Activated CD4-positive, alpha-beta T cell treated with anti-CD3 and anti-CD28 coated beads, Interleukin-2, amount 10 ng/mL, durations not matched to agents 7 days and 5 days (primary cell): ENCODE measurements at regions not wholly inside any gene's neighbourhood (a gene's known extent, or its start where the extent isn't known, plus 50 kb on each side); places are given as distances from the start of the nearest gene placed in this dataset.

Experiments used
- CTCF ChIA-PET: fragments of 350-600 bp; sonication (Branson Sonifier 250); formaldehyde crosslinking; loops from one replicate; lab custom pipeline; 2021; ENCODE audit warnings: antibody characterized with exemption; lab: Charles Lee
- POLR2A ChIA-PET: fragments of 350-600 bp; sonication (Branson Sonifier 250); formaldehyde crosslinking; loops from one replicate; lab custom pipeline; 2021; ENCODE audit warnings: antibody characterized with exemption; lab: Charles Lee
- DNase-seq: peaks from one replicate; pipeline ENCODE4 v3.0.0-alpha.2; 2020
- H3K27ac Mint-ChIP-seq: one replicate; pipeline ENCODE4 v1.8.0; 2021; ENCODE audit warnings: mild to moderate bottlenecking, moderate library complexity, mixed read lengths
- H3K27me3 Mint-ChIP-seq: one replicate; pipeline ENCODE4 v1.8.0; 2021; ENCODE audit warnings: mixed read lengths
- H3K36me3 Mint-ChIP-seq: one replicate; pipeline ENCODE4 v1.8.0; 2021; ENCODE audit warnings: low read depth, mixed read lengths
- H3K4me1 Mint-ChIP-seq: one replicate; pipeline ENCODE4 v1.8.0; 2021; ENCODE audit warnings: mixed read lengths
- H3K4me3 Mint-ChIP-seq: one replicate; pipeline ENCODE4 v1.8.0; 2021; ENCODE audit warnings: mild to moderate bottlenecking, moderate library complexity, mixed read lengths
- H3K9me3 Mint-ChIP-seq: one replicate; pipeline ENCODE4 v1.8.0; 2021; ENCODE audit warnings: mixed read lengths

- H3K36me3 Mint-ChIP-seq, result no peaks in the 10 kb centered on the region
- CTCF ChIA-PET, result interaction anchor here (0.6 kb wide), 1 partner anchor 16 kb away, joined by 4 read pairs; no protein-coding TSS in a partner anchor
- no peak overlapping the region for H3K4me3 Mint-ChIP-seq
- no peaks in the 10 kb centered on the region for H3K27me3 Mint-ChIP-seq
- no peaks in the 10 kb centered on the region for H3K9me3 Mint-ChIP-seq
- peaks cover 4% of the 10 kb centered on the region for H3K4me1 Mint-ChIP-seq
- POLR2A ChIA-PET, result no interaction called here
- H3K27ac Mint-ChIP-seq, result no peak overlapping the region
- no peak for DNase-seq
Observed at GRCh38 chr9:115349542-115349941, 231.6 kb upstream of the TNC start.

DNA sequence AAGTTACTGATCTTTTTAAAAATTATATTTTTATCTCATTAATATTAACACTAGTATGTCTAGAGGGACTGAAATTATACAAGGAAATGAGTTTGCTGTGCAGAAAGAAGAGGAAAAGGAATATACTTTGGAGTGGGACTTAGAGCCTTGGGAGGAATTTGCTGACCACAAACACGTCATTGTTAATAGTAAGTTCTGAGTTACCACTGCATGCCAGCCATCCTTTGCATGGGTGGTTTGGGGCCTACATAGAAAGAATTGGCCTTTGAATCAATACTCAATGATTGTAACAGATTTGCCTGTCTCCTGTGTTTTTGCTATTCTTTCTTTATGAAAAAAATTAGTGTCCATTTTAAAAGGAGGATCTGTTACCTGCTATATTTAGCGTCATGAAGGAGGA lies 232.6 kb upstream of the TNC start:
- Mint-ChIP-seq H3K4me3 (no peak overlapping the region), H3K27me3 (no peaks in the 10 kb centered on the region), H3K9me3 (no peaks in the 10 kb centered on the region), H3K36me3 (no peaks in the 10 kb centered on the region), H3K4me1 (peaks cover 4% of the 10 kb centered on the region), H3K27ac (no peak overlapping the region)
- CTCF ChIA-PET, result no interaction called here
- POLR2A ChIA-PET, result no interaction called here
- no peak for DNase-seq

GRCh38 chr9:115353681-115354080 lies 235.7 kb upstream of the TNC start:
- no peak overlapping the region for H3K4me3 Mint-ChIP-seq
- POLR2A ChIA-PET, result no interaction called here
- no peak for DNase-seq
- H3K9me3 Mint-ChIP-seq, result no peaks in the 10 kb centered on the region
- CTCF ChIA-PET, result interaction anchor here (0.6 kb wide), 1 partner anchor 15 kb away, joined by 3 read pairs; no protein-coding TSS in a partner anchor
- no peaks in the 10 kb centered on the region for H3K36me3 Mint-ChIP-seq
- H3K4me1 Mint-ChIP-seq, result peaks cover 4% of the 10 kb centered on the region
- no peak overlapping the region for H3K27ac Mint-ChIP-seq
- peaks cover 6% of the 10 kb centered on the region for H3K27me3 Mint-ChIP-seq

DNA sequence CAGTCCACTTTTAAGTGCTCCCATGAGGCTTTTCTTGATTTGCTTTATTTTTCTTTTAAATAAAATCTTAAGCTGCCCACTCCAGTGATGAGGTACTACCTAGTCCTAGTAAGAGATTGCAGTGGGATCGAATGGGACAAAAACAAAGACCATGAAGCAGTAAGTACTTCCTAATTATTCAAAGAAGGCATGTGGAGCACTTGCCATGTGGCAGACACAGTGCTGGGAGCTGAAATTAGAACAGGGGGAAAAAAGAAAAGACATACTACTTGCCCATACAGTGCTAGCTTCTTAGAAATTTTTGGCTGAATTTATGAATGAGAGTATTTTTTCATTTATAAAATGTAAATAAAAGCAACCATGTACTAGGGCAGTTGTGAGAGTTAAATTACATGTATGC lies 239.9 kb upstream of the TNC start:
- no peaks in the 10 kb centered on the region for H3K9me3 Mint-ChIP-seq
- H3K36me3 Mint-ChIP-seq, result no peaks in the 10 kb centered on the region
- H3K4me1 Mint-ChIP-seq, result peaks cover 4% of the 10 kb centered on the region
- no peak overlapping the region for H3K27ac Mint-ChIP-seq
- no peak overlapping the region for H3K4me3 Mint-ChIP-seq
- ChIA-PET POLR2A (no interaction called here), CTCF (no interaction called here)
- H3K27me3 Mint-ChIP-seq, result peaks cover 6% of the 10 kb centered on the region
- no peak for DNase-seq

GRCh38 chr9:115359017-115359780 lies 241.2 kb upstream of the TNC start:
- no peaks in the 10 kb centered on the region for H3K36me3 Mint-ChIP-seq
- H3K27me3 Mint-ChIP-seq, result peaks cover 6% of the 10 kb centered on the region
- H3K4me1 Mint-ChIP-seq, result no peaks in the 10 kb centered on the region
- ChIA-PET POLR2A (no interaction called here), CTCF (interaction anchor here (0.6 kb wide), 1 partner anchor 17 kb away, joined by 3 read pairs; no protein-coding TSS in a partner anchor)
- H3K4me3 Mint-ChIP-seq, result no peak overlapping the region
- no peak overlapping the region for H3K27ac Mint-ChIP-seq
- DNase-seq, result no peak
- H3K9me3 Mint-ChIP-seq, result no peaks in the 10 kb centered on the region

DNA sequence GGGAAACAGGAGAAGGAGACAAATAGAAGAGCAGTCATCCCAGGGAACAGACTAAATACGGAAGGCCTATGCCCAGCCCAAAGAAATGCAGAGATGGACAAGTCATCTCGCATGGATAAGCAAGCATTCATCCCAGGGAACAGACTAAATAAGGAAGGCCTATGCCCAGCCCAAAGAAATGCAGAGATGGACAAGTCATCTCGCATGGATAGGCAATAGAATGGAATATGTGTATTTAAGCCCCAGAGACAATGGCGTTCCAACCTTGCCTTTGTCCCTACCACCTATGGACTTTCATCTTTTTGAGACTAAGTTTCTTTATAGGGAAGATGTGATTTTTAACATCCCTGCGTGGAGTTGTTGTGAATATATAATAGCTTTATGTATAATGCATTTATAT lies 242.2 kb upstream of the TNC start:
- Mint-ChIP-seq H3K4me1 (no peaks in the 10 kb centered on the region), H3K4me3 (no peak overlapping the region), H3K9me3 (no peaks in the 10 kb centered on the region), H3K36me3 (no peaks in the 10 kb centered on the region), H3K27ac (no peak overlapping the region), H3K27me3 (peaks cover 6% of the 10 kb centered on the region)
- ChIA-PET CTCF (no interaction called here), POLR2A (no interaction called here)
- DNase-seq, result no peak

GRCh38 chr9:115362101-115362500 lies 244.1 kb upstream of the TNC start:
- ChIA-PET CTCF (no interaction called here), POLR2A (no interaction called here)
- Mint-ChIP-seq H3K27ac (no peak overlapping the region), H3K4me3 (no peak overlapping the region), H3K9me3 (no peaks in the 10 kb centered on the region), H3K27me3 (peaks cover 4% of the 10 kb centered on the region), H3K36me3 (no peaks in the 10 kb centered on the region), H3K4me1 (no peaks in the 10 kb centered on the region)
- no peak for DNase-seq

- Mint-ChIP-seq H3K27me3 (peaks cover 4% of the 10 kb centered on the region), H3K27ac (no peak overlapping the region), H3K36me3 (no peaks in the 10 kb centered on the region), H3K9me3 (no peaks in the 10 kb centered on the region), H3K4me1 (no peaks in the 10 kb centered on the region), H3K4me3 (no peak overlapping the region)
- DNase-seq, result no peak
- ChIA-PET POLR2A (no interaction called here), CTCF (no interaction called here)
Observed at GRCh38 chr9:115362640-115363039, 244.7 kb upstream of the TNC start.

- no peaks in the 10 kb centered on the region for H3K4me1 Mint-ChIP-seq
- H3K36me3 Mint-ChIP-seq, result no peaks in the 10 kb centered on the region
- H3K27ac Mint-ChIP-seq, result no peak overlapping the region
- DNase-seq, result no peak
- H3K27me3 Mint-ChIP-seq, result no peaks in the 10 kb centered on the region
- H3K4me3 Mint-ChIP-seq, result no peak overlapping the region
- H3K9me3 Mint-ChIP-seq, result no peaks in the 10 kb centered on the region
- CTCF ChIA-PET, result interaction anchor here (0.6 kb wide), 1 partner anchor 15 kb away, joined by 4 read pairs; no protein-coding TSS in a partner anchor
- POLR2A ChIA-PET, result no interaction called here
Observed at GRCh38 chr9:115364991-115365390, 247.0 kb upstream of the TNC start.

GRCh38 chr9:115367321-115367720 lies 249.4 kb upstream of the TNC start:
- Mint-ChIP-seq H3K9me3 (no peaks in the 10 kb centered on the region), H3K27me3 (no peaks in the 10 kb centered on the region), H3K4me3 (no peak overlapping the region), H3K4me1 (no peaks in the 10 kb centered on the region), H3K27ac (no peak overlapping the region), H3K36me3 (no peaks in the 10 kb centered on the region)
- CTCF ChIA-PET, result no interaction called here
- POLR2A ChIA-PET, result no interaction called here
- no peak for DNase-seq

DNA sequence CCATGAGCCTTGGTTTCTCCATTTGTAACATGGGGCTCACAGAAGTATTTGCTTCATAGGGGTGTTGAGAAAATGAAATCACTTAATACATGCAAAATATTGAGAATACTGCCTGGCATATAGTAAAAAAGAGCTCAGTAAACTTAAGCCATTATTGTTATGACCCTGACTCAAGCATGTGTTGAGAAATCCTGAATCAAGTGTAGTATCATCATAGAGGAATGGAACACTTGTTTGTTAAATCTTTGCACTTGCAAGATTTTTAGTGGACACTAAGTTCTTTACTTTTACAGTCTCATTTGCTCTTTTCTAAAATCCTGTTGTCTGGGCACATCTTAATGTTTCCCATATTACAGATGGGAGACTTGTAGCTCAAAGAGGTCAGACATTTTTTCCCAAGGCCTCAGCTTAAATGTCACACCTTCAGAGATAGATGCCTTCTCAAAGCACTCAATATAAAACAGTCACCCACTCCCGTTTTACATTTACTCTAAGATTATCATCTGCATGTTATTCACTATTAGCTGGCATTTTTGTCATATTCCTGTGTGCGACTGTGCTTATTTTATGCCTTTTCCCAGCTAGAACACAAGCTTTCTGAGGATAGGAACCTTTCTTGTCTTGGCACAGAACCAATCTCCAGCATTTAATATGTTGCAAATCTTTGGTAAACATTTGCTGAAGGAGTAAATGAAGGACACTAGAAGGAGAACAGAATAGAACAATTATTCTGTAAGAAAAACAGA lies 250.0 kb upstream of the TNC start:
- no peak overlapping the region for H3K27ac Mint-ChIP-seq
- H3K9me3 Mint-ChIP-seq, result no peaks in the 10 kb centered on the region
- no peaks in the 10 kb centered on the region for H3K36me3 Mint-ChIP-seq
- H3K4me1 Mint-ChIP-seq, result no peaks in the 10 kb centered on the region
- ChIA-PET POLR2A (no interaction called here), CTCF (no interaction called here)
- no peak for DNase-seq
- H3K27me3 Mint-ChIP-seq, result no peaks in the 10 kb centered on the region
- no peak overlapping the region for H3K4me3 Mint-ChIP-seq

DNA sequence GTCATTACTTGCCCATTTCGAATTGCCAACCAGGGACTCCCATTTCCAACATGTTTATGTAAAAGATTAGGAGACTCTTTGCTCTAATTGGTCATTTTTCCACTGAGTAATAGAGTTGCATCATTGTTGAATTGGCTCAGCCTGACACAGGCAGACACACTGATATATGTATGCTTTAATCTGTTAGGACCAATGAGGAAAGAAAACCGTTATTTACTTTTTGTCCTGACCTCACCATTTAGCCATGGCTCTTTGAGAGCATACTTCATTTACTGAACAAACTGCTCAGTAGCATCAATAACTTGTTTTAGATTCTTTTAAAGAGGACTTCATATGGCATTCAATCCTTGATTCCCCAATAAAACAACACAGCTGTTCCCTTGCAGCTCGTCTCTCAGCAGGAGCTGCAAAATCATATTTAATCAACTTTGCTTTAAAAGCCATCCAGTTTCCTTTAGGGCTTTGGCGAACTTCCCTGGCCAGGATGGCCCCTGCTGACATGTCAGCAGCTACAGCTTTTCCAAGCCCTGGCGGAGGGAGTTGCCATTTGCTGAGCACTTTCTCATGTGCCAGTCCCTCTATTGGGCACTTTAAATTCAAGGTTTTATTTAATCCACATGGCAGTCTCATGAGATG lies 251.5 kb upstream of the TNC start:
- Mint-ChIP-seq H3K27ac (no peak overlapping the region), H3K27me3 (no peaks in the 10 kb centered on the region), H3K4me3 (no peak overlapping the region), H3K9me3 (no peaks in the 10 kb centered on the region), H3K4me1 (no peaks in the 10 kb centered on the region), H3K36me3 (no peaks in the 10 kb centered on the region)
- no peak for DNase-seq
- ChIA-PET POLR2A (no interaction called here), CTCF (interaction anchor here (0.6 kb wide), 1 partner anchor 16 kb away, joined by 3 read pairs; no protein-coding TSS in a partner anchor)
